WTC11 (cell line): ENCODE measurements at regions not wholly inside any gene's neighbourhood (a gene's known extent, or its start where the extent isn't known, plus 50 kb on each side); places are given as distances from the start of the nearest gene placed in this dataset.

ENCODE experiments used
- CREM ChIP-seq: sonication (generic); formaldehyde crosslinking; IDR thresholded peaks from 2 replicates; pipeline ENCODE4 v1.8.1; 2022; ENCODE audit warnings: mild to moderate bottlenecking, missing genetic modification reagents, moderate library complexity
- ELF4 ChIP-seq: sonication (generic); formaldehyde crosslinking; IDR thresholded peaks from 2 replicates; pipeline ENCODE4 v1.8.1; 2022; ENCODE audit warnings: low read depth, mild to moderate bottlenecking, moderate library complexity, missing genetic modification reagents
- ESRRA ChIP-seq: sonication (generic); formaldehyde crosslinking; IDR thresholded peaks from 2 replicates; pipeline ENCODE4 v1.8.1; 2022; ENCODE audit warnings: mild to moderate bottlenecking, missing genetic modification reagents, borderline replicate concordance
- ETV6 ChIP-seq: sonication (generic); formaldehyde crosslinking; IDR thresholded peaks from 2 replicates; pipeline ENCODE4 v1.8.1; 2022; ENCODE audit warnings: mild to moderate bottlenecking, missing genetic modification reagents
- GRHL2 ChIP-seq: fragments of 250-450 bp; sonication (Bioruptor Pico); IDR thresholded peaks from 2 replicates; pipeline ENCODE4 v1.8.0; 2022; ENCODE audit warnings: mild to moderate bottlenecking, moderate library complexity; ENCODE audit not compliant: insufficient replicate concordance, severe bottlenecking
- JUN ChIP-seq: sonication (generic); formaldehyde crosslinking; IDR thresholded peaks from 2 replicates; pipeline ENCODE4 v1.8.0; 2023; ENCODE audit warnings: mild to moderate bottlenecking, missing genetic modification reagents
- NR2C2 ChIP-seq: sonication (generic); formaldehyde crosslinking; IDR thresholded peaks from 2 replicates; pipeline ENCODE4 v1.8.0; 2022; ENCODE audit warnings: mild to moderate bottlenecking, missing genetic modification reagents
- TF ChIP-seq, protein P1 (sequence below): fragments of 200-600 bp; IDR thresholded peaks from 2 replicates; pipeline ENCODE4 v1.8.0; 2022; ENCODE audit warnings: antibody characterized with exemption

GRCh38 chr2:184268900-184269477 is 329.3 kb upstream of the ZNF804A start:
- TF ChIP-seq, protein P1, sequence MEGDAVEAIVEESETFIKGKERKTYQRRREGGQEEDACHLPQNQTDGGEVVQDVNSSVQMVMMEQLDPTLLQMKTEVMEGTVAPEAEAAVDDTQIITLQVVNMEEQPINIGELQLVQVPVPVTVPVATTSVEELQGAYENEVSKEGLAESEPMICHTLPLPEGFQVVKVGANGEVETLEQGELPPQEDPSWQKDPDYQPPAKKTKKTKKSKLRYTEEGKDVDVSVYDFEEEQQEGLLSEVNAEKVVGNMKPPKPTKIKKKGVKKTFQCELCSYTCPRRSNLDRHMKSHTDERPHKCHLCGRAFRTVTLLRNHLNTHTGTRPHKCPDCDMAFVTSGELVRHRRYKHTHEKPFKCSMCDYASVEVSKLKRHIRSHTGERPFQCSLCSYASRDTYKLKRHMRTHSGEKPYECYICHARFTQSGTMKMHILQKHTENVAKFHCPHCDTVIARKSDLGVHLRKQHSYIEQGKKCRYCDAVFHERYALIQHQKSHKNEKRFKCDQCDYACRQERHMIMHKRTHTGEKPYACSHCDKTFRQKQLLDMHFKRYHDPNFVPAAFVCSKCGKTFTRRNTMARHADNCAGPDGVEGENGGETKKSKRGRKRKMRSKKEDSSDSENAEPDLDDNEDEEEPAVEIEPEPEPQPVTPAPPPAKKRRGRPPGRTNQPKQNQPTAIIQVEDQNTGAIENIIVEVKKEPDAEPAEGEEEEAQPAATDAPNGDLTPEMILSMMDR: no peak
- TF ChIP-seq JUN (CRISPR knock-in tag) (no peak), ELF4 (CRISPR knock-in tag) (no peak), NR2C2 (no peak), CREM (no peak), GRHL2 (no peak), ESRRA (CRISPR knock-in tag) (no peak), ETV6 (CRISPR knock-in tag) (no peak)
